GM18505 (cell line): ENCODE measurements at regions not wholly inside any gene's neighbourhood (a gene's known extent, or its start where the extent isn't known, plus 50 kb on each side); places are given as distances from the start of the nearest gene placed in this dataset.

Source experiments
- ATAC-seq: cut with Tn5 transposase; IDR thresholded peaks from one replicate; pipeline ENCODE4 v1.9.1; 2021; ENCODE audit not compliant: unreplicated experiment
- POLR2A ChIP-seq: IDR thresholded peaks from 4 replicates; pipeline ENCODE4 v1.6.1; 2011; ENCODE audit warnings: borderline replicate concordance; ENCODE audit not compliant: insufficient read depth, insufficient read length; ENCODE audit errors: extremely low read depth

DNA sequence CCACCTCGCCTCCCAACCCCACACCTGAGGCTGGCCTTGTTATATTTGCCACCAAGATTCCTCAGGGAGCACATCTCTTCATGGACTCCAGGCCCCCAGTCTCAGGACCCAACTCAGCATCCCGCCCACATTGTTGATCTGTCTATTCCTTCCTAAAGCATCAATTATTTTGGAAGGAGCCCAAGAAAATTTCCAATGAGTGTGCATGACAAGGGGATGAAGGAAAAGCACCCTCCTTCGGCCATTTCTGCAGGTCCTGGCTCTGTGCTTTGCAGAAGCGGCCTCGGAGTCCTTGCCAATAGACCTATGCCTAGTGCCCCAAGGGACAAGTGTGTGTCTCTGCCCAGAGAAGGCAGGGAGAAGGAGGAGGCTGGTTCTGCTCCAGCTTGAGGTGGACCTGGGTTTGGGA, 273.2 kb downstream of the GADD45G start:
- TF ChIP-seq POLR2A: no peak
- no peak for ATAC-seq

- ATAC-seq: no peak
- TF ChIP-seq POLR2A: no peak
These were observed 273.9 kb downstream of the GADD45G start for GRCh38 chr9:89878687-89879086.

GRCh38 chr9:89879276-89879675, 274.5 kb downstream of the GADD45G start:
- no peak for TF ChIP-seq POLR2A

GRCh38 chr9:89879701-89880100, 274.9 kb downstream of the GADD45G start:
- no peak for TF ChIP-seq POLR2A
- no peak for ATAC-seq

More at GRCh38 chr9:89879276-89879675, 274.5 kb downstream of the GADD45G start:
- no peak for ATAC-seq

- no peak for TF ChIP-seq POLR2A
- ATAC-seq: no peak
These were observed 275.3 kb downstream of the GADD45G start for GRCh38 chr9:89880161-89880560.

GRCh38 chr9:89880721-89881120, 275.9 kb downstream of the GADD45G start:
- ATAC-seq: no peak
- TF ChIP-seq POLR2A: no peak

GRCh38 chr9:89881431-89881830, 276.6 kb downstream of the GADD45G start:
- TF ChIP-seq POLR2A: no peak
- no peak for ATAC-seq

DNA sequence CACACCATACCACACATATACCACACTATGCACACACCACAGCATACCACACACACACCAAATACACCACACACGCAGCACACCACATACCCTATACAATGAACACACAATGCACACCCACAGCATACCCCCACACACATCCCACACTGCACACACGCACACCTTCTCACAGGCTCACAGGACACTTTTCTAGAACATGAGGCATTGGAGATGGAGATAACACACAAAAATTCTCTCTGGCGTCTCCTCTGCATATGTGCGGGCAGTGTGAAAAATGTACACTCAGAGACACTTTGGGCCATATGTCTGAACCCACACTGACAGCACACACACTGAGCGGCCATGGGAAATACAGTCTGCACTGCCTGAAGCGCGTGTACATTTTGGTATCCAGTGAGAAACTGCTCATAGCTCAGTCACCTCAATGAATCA, 278.1 kb downstream of the GADD45G start:
- no peak for TF ChIP-seq POLR2A
- ATAC-seq: no peak

- ATAC-seq: no peak
- no peak for TF ChIP-seq POLR2A
These were observed 278.9 kb downstream of the GADD45G start for GRCh38 chr9:89883401-89884341.

DNA sequence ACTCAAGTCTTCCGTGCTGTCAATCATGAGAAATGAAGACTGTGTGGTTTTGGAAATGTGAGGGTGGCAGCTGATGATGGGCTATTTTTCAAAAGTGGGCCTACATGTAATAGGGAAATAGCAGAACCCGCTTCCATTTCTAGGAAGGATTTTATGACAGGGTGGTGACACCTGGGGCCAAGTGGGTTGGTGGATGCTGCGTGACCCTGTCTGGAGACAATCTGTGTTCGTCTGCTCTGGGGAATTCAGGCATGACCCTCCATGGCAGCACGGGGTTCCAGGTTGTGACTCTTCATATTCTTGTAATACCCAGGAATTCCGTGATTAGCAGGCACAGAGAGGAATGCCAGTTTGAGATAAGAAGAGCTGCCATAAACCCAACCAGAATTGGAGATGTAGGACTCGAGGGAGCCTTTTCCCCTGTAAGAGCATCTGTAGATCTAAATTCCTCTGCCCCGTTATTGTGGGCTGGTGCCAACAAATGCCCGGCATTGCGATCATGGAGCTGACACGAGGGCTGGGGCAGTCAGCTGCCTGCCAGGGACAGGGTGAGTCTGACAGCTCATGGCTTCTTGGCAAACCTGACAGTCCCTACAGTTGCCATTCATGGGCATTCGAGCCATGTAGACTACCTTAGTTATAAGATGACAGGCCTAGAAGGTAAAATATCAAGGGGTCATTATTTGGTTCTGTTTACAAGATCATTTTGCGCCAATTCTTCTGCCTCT, 279.7 kb downstream of the GADD45G start:
- TF ChIP-seq POLR2A: no peak
- no peak for ATAC-seq

DNA sequence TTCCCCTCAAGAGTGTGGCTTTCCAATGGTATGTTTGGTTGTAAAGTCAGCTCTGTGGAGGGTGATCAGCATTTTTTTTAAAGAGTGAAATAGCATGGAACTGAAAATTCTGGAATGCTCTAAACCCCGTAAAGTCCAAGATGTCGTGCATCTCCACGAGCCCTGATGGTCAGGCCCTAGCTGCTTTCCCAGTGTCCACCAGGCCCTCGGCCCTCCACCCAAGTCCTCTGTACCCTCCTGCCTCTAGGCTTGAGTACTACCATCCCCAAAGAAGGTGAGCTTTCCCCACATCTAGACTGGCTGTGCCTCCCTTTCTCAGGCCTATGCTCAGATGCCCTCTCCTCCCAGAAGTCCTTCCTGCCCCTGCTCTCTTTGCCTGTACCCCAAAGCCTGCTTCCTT, 280.3 kb downstream of the GADD45G start:
- no peak for TF ChIP-seq POLR2A
- ATAC-seq: no peak

DNA sequence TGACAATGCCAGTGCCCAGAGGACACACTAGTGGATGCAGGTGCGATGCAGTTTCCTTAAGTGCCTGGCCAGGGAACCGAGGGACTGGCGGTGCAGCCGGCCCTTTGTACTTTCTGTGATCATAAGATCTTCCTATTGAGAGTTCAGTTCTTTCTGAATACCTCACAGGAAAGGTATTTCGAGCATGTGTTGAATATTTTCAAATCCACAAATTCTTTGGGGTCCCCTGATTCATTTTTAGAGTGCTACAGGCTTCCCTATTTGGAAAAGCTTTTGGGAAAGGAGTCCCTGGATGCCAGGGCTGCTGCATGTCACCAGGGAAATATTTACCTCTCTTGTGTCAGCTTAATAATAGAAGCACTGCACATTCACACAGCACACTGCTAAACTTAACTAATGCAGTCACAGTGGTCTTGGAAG, 281.5 kb downstream of the GADD45G start:
- TF ChIP-seq POLR2A: no peak
- no peak for ATAC-seq

DNA sequence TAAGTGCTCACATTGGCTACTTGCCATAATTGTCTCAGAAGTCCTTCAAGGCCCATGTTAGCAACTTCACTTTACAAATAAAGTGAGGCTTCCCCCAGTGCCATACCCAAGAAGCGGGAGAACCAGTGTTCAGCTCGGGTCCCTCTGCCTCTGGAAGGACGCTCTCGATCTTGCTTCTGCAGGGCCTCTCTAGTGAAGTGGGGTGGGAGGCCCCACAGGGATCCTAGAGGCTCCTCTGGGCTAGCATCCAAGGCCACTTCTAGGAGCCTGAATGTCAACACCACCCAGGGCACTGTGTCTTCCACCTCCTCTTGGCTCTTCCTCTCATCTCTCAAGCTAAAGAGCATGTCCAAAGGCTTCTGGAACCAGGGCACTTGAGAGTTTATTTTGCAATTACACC, 282.5 kb downstream of the GADD45G start:
- no peak for TF ChIP-seq POLR2A

GRCh38 chr9:89888233-89888632, 283.4 kb downstream of the GADD45G start:
- no peak for ATAC-seq

More for the DNA sequence above, 282.5 kb downstream of the GADD45G start:
- no peak for ATAC-seq

More at GRCh38 chr9:89888233-89888632, 283.4 kb downstream of the GADD45G start:
- TF ChIP-seq POLR2A: no peak
